Skeletal muscle tissue (tissue), 3 donors: ENCODE measurements at regions not wholly inside any gene's neighbourhood (a gene's known extent, or its start where the extent isn't known, plus 50 kb on each side); places are given as distances from the start of the nearest gene placed in this dataset.

Source experiments
- H3K27ac ChIP-seq: one replicate; pipeline ENCODE4 v1.7.0; 2013; ENCODE audit warnings: mild to moderate bottlenecking, low read depth, low read length, inconsistent platforms
- H3K27me3 ChIP-seq, 3 donors: one replicate each; pipeline ENCODE4 v1.7.0; 2013; ENCODE audit warnings: low read length in 3 of 3; ENCODE audit not compliant: control insufficient read depth in 3 of 3, insufficient read depth in 3 of 3
- H3K36me3 ChIP-seq, 3 donors: one replicate each; pipeline ENCODE4 v1.7.0; 2013; ENCODE audit warnings: low read length in 3 of 3; ENCODE audit not compliant: control insufficient read depth in 3 of 3, insufficient read depth in 3 of 3
- H3K4me1 ChIP-seq, 3 donors: one replicate each; pipeline ENCODE4 v1.7.0; 2013; ENCODE audit warnings: low read length in 3 of 3, mild to moderate bottlenecking in 3 of 3; ENCODE audit not compliant: control insufficient read depth in 3 of 3, insufficient read depth in 3 of 3
- H3K4me3 ChIP-seq, 3 donors: one replicate each; pipeline ENCODE4 v1.7.0; 2013; ENCODE audit warnings: low read length in 3 of 3
- H3K9ac ChIP-seq, 3 donors: one replicate each; pipeline ENCODE4 v1.7.0; 2013; ENCODE audit warnings: low read length in 3 of 3, mild to moderate bottlenecking in 3 of 3, moderate library complexity in 2 of 3, low read depth in 1 of 3
- H3K9me3 ChIP-seq, 3 donors: one replicate each; pipeline ENCODE4 v1.7.0; 2013; ENCODE audit warnings: low read length in 3 of 3; ENCODE audit not compliant: control insufficient read depth in 3 of 3
- donor health status: Osteomylitis.

DNA sequence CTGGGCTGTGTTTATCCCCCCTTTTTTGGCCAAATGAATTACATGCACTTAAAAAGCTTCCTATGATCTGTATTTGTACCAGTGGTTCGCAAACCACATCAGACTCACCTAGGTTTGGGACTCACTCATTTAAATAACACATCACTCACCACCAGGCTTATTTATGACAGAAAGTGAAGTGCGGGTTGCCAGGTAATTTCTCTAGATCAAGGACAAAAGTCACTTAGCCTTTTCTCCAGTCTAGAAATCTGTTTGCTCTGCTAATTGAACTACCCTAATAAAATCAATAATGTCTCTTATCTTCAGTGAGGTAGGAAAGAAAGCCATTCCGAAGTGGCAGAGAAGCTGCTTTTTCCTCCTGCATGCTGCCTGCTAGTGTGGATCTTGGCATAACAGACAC, 88.1 kb upstream of the SLC8A1 start:
- no peak overlapping the region for H3K4me3 ChIP-seq
- no peaks in the 10 kb centered on the region for H3K27me3 ChIP-seq
- no peaks in the 10 kb centered on the region for H3K9me3 ChIP-seq
- no peak overlapping the region for H3K9ac ChIP-seq
- no peaks in the 10 kb centered on the region for H3K4me1 ChIP-seq
- H3K36me3 ChIP-seq: no peaks in the 10 kb centered on the region
- no peak overlapping the region for H3K27ac ChIP-seq

DNA sequence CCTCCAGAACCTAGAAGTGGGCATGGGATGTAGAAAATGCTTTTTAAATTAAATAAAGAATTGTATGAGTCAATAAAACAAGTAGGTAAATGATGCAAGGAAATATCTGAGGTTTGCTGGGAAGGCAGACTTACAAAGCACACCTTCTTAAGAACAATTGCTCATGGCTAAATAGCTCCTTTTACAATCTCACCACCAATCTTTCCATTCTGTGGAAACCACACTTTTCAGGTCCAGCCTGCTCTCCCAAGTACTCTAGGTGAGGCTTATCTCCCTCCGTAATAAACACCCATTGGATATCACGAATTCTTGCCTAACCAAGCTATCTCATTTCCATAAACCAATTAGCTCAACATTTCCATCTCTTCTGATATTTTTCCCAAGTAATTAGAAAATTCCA, 91.5 kb upstream of the SLC8A1 start:
- Histone ChIP-seq H3K36me3 (no peaks in the 10 kb centered on the region), H3K27me3 (no peaks in the 10 kb centered on the region), H3K4me3 (no peak overlapping the region), H3K27ac (no peak overlapping the region), H3K9me3 (no peaks in the 10 kb centered on the region), H3K4me1 (no peaks in the 10 kb centered on the region), H3K9ac (no peak overlapping the region)

- no peaks in the 10 kb centered on the region for H3K9me3 ChIP-seq
- no peak overlapping the region for H3K27ac ChIP-seq
- H3K36me3 ChIP-seq: no peaks in the 10 kb centered on the region
- H3K4me1 ChIP-seq: no peaks in the 10 kb centered on the region
- H3K4me3 ChIP-seq: no peak overlapping the region
- no peak overlapping the region for H3K9ac ChIP-seq
- H3K27me3 ChIP-seq: no peaks in the 10 kb centered on the region
Measured at GRCh38 chr2:40544072-40544471, 92.2 kb upstream of the SLC8A1 start.

DNA sequence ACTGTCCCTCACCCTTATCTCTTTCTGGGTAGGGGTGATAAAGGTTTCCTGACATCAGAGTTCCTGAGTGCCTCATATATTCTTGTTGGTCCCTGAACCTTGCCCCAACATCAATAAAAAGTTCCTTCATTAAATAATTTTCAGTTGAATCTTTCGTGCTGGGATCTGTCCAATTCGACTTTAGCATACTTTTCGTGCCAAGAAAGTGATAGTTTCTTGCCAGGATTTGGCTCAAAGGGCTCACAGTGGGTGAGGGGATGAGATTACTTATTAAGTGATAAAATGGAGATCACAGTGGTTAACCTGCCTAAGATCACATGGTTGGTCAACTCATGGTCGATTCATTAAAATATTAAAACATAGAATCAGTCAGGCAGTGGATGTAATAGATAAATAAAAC, 93.8 kb upstream of the SLC8A1 start:
- Histone ChIP-seq H3K9ac (no peak overlapping the region), H3K4me1 (no peaks in the 10 kb centered on the region), H3K27me3 (no peaks in the 10 kb centered on the region), H3K27ac (no peak overlapping the region), H3K36me3 (no peaks in the 10 kb centered on the region), H3K9me3 (no peaks in the 10 kb centered on the region), H3K4me3 (no peak overlapping the region)

GRCh38 chr2:40546439-40547191, 94.7 kb upstream of the SLC8A1 start:
- no peak overlapping the region for H3K27ac ChIP-seq
- H3K36me3 ChIP-seq: no peaks in the 10 kb centered on the region
- no peak overlapping the region for H3K4me3 ChIP-seq
- H3K9ac ChIP-seq: no peak overlapping the region
- no peaks in the 10 kb centered on the region for H3K27me3 ChIP-seq
- H3K4me1 ChIP-seq: no peaks in the 10 kb centered on the region
- H3K9me3 ChIP-seq: no peaks in the 10 kb centered on the region

DNA sequence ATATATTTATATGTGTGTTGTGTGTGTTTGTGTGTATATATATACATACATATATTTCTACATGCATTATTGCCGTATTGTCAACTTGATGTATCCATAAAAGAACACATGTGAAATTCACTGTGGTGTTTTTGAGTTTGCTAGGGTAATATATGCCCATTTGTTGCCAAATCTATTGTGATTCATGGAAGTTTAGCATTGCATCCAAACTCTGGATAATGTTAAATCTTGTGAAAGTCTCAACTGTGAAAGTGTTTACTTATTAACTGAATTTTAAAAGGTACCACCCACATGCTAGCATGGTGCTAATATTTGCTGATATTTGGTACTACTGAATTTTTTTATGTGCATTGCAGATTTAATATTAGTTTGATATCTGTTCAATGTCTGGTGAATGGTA, 96.6 kb upstream of the SLC8A1 start:
- no peaks in the 10 kb centered on the region for H3K36me3 ChIP-seq

DNA sequence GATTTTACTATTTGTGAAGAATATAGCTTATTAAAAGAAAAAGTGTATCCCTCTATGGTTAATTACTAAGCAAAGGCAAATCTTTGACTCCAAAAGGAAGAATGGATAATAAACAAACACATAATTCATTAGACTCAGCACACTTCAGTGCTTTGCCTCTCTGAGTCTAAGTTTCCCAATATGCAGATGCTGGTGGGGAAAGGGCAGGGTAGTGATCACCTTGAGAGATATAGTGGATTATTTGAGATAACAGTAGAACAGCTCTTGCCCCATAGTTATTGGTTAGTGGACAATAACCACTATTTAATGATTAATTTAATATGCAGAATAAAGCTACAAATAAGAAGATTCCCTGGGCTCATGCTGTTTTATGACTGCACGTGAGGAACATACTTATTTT, 98.2 kb upstream of the SLC8A1 start:
- Histone ChIP-seq H3K4me3 (no peak overlapping the region), H3K9me3 (no peaks in the 10 kb centered on the region), H3K27me3 (no peaks in the 10 kb centered on the region), H3K4me1 (no peaks in the 10 kb centered on the region), H3K9ac (no peak overlapping the region), H3K36me3 (no peaks in the 10 kb centered on the region), H3K27ac (no peak overlapping the region)

More for the DNA sequence above, 96.6 kb upstream of the SLC8A1 start:
- Histone ChIP-seq H3K27ac (no peak overlapping the region), H3K9me3 (no peaks in the 10 kb centered on the region), H3K4me1 (no peaks in the 10 kb centered on the region), H3K9ac (no peak overlapping the region), H3K4me3 (no peak overlapping the region), H3K27me3 (no peaks in the 10 kb centered on the region)

DNA sequence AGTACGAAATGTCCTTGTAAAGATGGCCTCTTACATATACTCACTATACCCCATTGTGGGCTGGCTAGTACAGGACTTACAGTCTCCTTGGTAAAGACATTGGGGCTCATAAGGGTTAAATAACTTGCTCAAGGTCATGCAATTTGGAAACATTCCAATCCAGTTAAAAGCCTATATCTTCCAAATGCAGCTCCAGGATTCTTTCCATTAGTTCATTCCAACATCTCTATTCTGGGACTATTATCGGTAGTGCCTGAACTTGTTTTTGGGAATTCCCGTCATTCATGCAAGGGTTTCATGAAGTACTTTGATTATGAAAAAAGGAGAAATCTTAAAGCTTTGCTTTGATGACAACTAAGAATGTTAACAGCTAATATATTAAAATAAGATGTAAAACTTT, 99.2 kb upstream of the SLC8A1 start:
- Histone ChIP-seq H3K4me1 (no peaks in the 10 kb centered on the region), H3K9ac (no peak overlapping the region), H3K9me3 (no peaks in the 10 kb centered on the region), H3K4me3 (no peak overlapping the region), H3K27me3 (no peaks in the 10 kb centered on the region), H3K36me3 (no peaks in the 10 kb centered on the region), H3K27ac (no peak overlapping the region)

DNA sequence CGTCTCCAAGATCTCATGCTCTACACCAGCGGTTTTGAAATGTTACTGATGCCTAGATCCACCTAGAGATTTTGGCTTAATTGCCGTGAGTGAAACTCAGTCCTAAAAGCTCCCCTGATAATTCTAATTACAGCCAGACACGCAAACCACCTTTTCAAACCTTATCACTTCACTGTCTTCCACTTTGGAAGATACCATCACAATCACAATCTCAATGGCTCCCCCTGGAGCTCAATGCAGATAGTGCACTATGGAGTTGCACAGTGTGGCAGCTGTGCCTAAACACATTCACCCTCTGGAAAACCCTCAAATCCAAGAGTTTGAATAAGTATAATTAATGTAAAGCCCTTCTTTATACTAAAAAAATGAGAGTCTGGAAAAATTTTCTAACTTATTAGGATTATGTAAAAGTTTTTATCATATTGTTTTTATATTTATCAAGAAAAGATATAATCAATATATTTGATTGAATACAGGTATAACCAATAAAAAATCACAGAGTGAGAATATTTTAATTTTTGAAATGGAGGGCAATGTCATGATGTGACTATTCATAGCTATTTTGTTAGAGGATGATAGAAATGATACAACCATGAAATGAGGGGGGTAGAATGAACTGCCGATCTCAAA, 102.9 kb upstream of the SLC8A1 start:
- Histone ChIP-seq H3K27me3 (no peaks in the 10 kb centered on the region), H3K4me3 (no peak overlapping the region), H3K36me3 (no peaks in the 10 kb centered on the region)

DNA sequence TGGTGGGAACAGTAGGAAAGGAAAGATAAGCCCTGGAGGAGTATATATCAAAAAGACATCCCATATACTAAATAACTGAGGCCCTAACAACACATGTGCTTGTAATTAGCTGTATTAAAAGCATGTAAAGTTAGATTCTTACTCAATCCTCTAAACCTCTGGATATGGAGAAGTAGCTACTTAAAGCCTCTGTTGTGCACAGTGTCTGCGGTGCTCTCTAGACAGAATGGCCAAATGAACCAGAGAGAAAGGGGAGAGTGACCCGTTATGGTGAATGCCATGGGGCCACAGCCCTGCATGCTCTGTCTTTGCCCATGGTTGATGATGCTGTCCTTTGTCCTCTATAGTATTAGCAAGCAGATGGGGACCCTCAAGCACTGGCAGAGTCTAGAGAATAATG, 104.4 kb upstream of the SLC8A1 start:
- H3K27me3 ChIP-seq: no peaks in the 10 kb centered on the region
- no peaks in the 10 kb centered on the region for H3K4me1 ChIP-seq
- H3K9ac ChIP-seq: no peak overlapping the region
- no peak overlapping the region for H3K27ac ChIP-seq
- H3K9me3 ChIP-seq: no peaks in the 10 kb centered on the region
- H3K4me3 ChIP-seq: no peak overlapping the region
- no peaks in the 10 kb centered on the region for H3K36me3 ChIP-seq

More for the DNA sequence above, 102.9 kb upstream of the SLC8A1 start:
- H3K4me1 ChIP-seq: no peaks in the 10 kb centered on the region
- H3K9me3 ChIP-seq: no peaks in the 10 kb centered on the region
- H3K9ac ChIP-seq: no peak overlapping the region
- no peak overlapping the region for H3K27ac ChIP-seq
